ENCODE measurements at regions not wholly inside any gene's neighbourhood (a gene's known extent, or its start where the extent isn't known, plus 50 kb on each side); places are given as distances from the start of the nearest gene placed in this dataset.

GRCh38 chr2:102939207-102939606 lies 177.4 kb downstream of the TMEM182 start:
- Histone ChIP-seq H2BK15ac (ENCODE audit: low read depth, low read length) (no peak overlapping the region), H3K9me3 (ENCODE audit: control insufficient read depth, insufficient read depth, low read length) (no peaks in the 10 kb centered on the region; the same call in 1 of the 2 replicates), H3K56ac (ENCODE audit: extremely low read depth, insufficient read depth, low read length) (no peak overlapping the region), H2AK9ac (replicated peaks; ENCODE audit: low read depth, low read length, poor library complexity) (no peak overlapping the region), H2BK20ac (ENCODE audit: low read depth, low read length) (no peak overlapping the region), H4K8ac (ENCODE audit: low read depth in 2 of 2, low read length in 2 of 2) (no peak overlapping the region), H2BK5ac (ENCODE audit: low read depth, low read length, poor library complexity, severe bottlenecking) (no peak overlapping the region), H3K9ac (ENCODE audit: low read depth, low read length) (no peak overlapping the region), H3K36me3 (ENCODE audit: control insufficient read depth, insufficient read depth, low read length) (no peaks in the 10 kb centered on the region), H4K91ac (ENCODE audit: insufficient read depth, low read depth, low read length) (no peak overlapping the region), H3K4me2 (ENCODE audit: low read depth, low read length) (no peak overlapping the region), H2BK120ac (ENCODE audit: low read depth, low read length) (no peak overlapping the region), H2AFZ (replicated peaks; ENCODE audit: low read length, poor library complexity) (no peak overlapping the region), H3K14ac (replicated peaks; ENCODE audit: low read depth, low read length) (no peak overlapping the region), H3K27me3 (ENCODE audit: control insufficient read depth, insufficient read depth, low read length) (no peaks in the 10 kb centered on the region), H3K23ac (ENCODE audit: low read depth, low read length) (no peak overlapping the region), H4K5ac (ENCODE audit: low read depth, low read length) (no peak overlapping the region), H3K27ac (ENCODE audit: insufficient read depth, low read length) (no peak overlapping the region), H3K4me1 (ENCODE audit: control insufficient read depth, insufficient read depth, low read length) (no peaks in the 10 kb centered on the region), H3K4ac (ENCODE audit: low read depth, low read length) (no peak overlapping the region), H3K4me3 (ENCODE audit: insufficient read depth, low read depth, low read length) (no peak overlapping the region), H4K20me1 (ENCODE audit: insufficient read depth, low read length) (no peaks in the 10 kb centered on the region), H3K79me1 (ENCODE audit: low read depth in 1 of 2, low read length in 2 of 2) (no peaks in the 10 kb centered on the region), H3K18ac (ENCODE audit: low read depth, low read length) (no peak overlapping the region), H2AK5ac (ENCODE audit: low read depth, low read length) (no peak overlapping the region), H3K9me1 (ENCODE audit: insufficient read depth, low read length) (no peaks in the 10 kb centered on the region)
- ATAC-seq (ENCODE audit: low read depth) (no peak), DNase-seq (no peak)
- in situ Hi-C loops (cut with MboI; ENCODE audit: low sequenced_read_pairs) (no loop called here), intact Hi-C loops (cut with micrococcal nuclease) (loop anchor here (10.0 kb wide), 1 partner anchor 56 kb away; no protein-coding TSS in a partner anchor), dilution Hi-C loops (cut with HindIII; ENCODE audit: low sequenced_read_pairs, unreplicated experiment) (no loop called here)
- no peak for TF ChIP-seq RAD21 (IDR thresholded peaks at IDR 0.05; ENCODE audit: low read length)
- TF ChIP-seq NFE2L2 (IDR thresholded peaks at IDR 0.05; ENCODE audit: low read depth, low read length): no peak
- TF ChIP-seq USF2 (IDR thresholded peaks at IDR 0.05; ENCODE audit: low read depth, low read length): no peak
- no peak for TF ChIP-seq MAZ (IDR thresholded peaks at IDR 0.05; ENCODE audit: borderline replicate concordance, low read depth, low read length)
- TF ChIP-seq, protein P1, sequence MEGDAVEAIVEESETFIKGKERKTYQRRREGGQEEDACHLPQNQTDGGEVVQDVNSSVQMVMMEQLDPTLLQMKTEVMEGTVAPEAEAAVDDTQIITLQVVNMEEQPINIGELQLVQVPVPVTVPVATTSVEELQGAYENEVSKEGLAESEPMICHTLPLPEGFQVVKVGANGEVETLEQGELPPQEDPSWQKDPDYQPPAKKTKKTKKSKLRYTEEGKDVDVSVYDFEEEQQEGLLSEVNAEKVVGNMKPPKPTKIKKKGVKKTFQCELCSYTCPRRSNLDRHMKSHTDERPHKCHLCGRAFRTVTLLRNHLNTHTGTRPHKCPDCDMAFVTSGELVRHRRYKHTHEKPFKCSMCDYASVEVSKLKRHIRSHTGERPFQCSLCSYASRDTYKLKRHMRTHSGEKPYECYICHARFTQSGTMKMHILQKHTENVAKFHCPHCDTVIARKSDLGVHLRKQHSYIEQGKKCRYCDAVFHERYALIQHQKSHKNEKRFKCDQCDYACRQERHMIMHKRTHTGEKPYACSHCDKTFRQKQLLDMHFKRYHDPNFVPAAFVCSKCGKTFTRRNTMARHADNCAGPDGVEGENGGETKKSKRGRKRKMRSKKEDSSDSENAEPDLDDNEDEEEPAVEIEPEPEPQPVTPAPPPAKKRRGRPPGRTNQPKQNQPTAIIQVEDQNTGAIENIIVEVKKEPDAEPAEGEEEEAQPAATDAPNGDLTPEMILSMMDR (conservative IDR thresholded peaks at IDR 0.05; ENCODE audit: low read depth, low read length): no peak
- no peak for TF ChIP-seq MAFK (IDR thresholded peaks at IDR 0.05; ENCODE audit: low read depth, low read length)
- TF ChIP-seq MXI1 (IDR thresholded peaks at IDR 0.05; ENCODE audit: borderline replicate concordance, low read depth, low read length): no peak
- no peak for TF ChIP-seq SMC3 (IDR thresholded peaks at IDR 0.05; ENCODE audit: low read depth, low read length)
- TF ChIP-seq ELK1 (IDR thresholded peaks at IDR 0.05; ENCODE audit: borderline replicate concordance, low read depth, low read length): no peak
- TF ChIP-seq POLR2A (IDR thresholded peaks at IDR 0.05; ENCODE audit: low read depth, low read length): no peak
- no peak for TF ChIP-seq CEBPB (IDR thresholded peaks at IDR 0.05; ENCODE audit: low read depth, low read length)
- no peak for TF ChIP-seq BHLHE40 (IDR thresholded peaks at IDR 0.05; ENCODE audit: low read depth, low read length)
- TF ChIP-seq FOS (IDR thresholded peaks at IDR 0.05; ENCODE audit: low read depth, low read length): no peak
- TF ChIP-seq CHD1 (IDR thresholded peaks at IDR 0.05; ENCODE audit: low read depth, low read length): no peak
- no peak for TF ChIP-seq RCOR1 (IDR thresholded peaks at IDR 0.05; ENCODE audit: insufficient replicate concordance, low read length)
- no peak for TF ChIP-seq RFX5 (IDR thresholded peaks at IDR 0.05; ENCODE audit: low read depth, low read length)
- ChIA-PET POLR2A (ENCODE audit: unreplicated experiment) (no interaction called here), CTCF (no interaction called here)
- BruUV-seq (replicated peaks): no TSS peak
- no CpG with 5 or more reads among the region's 1 CpG for WGBS, 2 experiments (ENCODE audit: extremely low coverage in 2 of 2, insufficient read length in 1 of 2)
